ENCODE measurements at regions not wholly inside any gene's neighbourhood (a gene's known extent, or its start where the extent isn't known, plus 50 kb on each side); places are given as distances from the start of the nearest gene placed in this dataset.

DNA sequence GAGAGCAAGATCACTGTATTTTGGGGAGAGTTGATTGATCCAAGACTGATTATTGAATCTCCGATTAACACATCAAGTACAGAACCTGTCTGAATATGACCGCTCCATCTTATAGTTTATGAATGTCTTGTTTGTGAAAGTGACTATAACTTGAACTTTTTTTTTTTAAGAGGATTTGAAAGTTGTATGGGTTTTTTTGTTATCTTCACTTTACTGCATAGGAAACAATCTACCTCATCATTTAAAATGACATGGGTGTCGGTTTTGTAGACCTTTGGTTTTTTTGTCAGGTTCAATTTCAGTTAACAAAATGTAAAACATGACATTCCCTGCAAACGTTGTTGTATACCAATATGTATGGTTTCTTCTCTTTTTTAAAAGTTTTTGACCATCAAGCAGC is 103.0 kb upstream of the NUDT6 start:
- TF ChIP-seq, protein P1, sequence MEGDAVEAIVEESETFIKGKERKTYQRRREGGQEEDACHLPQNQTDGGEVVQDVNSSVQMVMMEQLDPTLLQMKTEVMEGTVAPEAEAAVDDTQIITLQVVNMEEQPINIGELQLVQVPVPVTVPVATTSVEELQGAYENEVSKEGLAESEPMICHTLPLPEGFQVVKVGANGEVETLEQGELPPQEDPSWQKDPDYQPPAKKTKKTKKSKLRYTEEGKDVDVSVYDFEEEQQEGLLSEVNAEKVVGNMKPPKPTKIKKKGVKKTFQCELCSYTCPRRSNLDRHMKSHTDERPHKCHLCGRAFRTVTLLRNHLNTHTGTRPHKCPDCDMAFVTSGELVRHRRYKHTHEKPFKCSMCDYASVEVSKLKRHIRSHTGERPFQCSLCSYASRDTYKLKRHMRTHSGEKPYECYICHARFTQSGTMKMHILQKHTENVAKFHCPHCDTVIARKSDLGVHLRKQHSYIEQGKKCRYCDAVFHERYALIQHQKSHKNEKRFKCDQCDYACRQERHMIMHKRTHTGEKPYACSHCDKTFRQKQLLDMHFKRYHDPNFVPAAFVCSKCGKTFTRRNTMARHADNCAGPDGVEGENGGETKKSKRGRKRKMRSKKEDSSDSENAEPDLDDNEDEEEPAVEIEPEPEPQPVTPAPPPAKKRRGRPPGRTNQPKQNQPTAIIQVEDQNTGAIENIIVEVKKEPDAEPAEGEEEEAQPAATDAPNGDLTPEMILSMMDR (IDR thresholded peaks at IDR 0.05): no peak
- TF ChIP-seq POLR2A (IDR thresholded peaks at IDR 0.05): no peak

Data from testis (tissue), 2 donors.